Vagina (tissue), 2 donors: ENCODE measurements at regions not wholly inside any gene's neighbourhood (a gene's known extent, or its start where the extent isn't known, plus 50 kb on each side); places are given as distances from the start of the nearest gene placed in this dataset.
"Not testable (repeated sequence)": the region's sequence is repeated elsewhere in the genome, so short reads cannot be mapped to it uniquely, and the experiment has no call there.

Source experiments
- DNase-seq, 2 donors: peaks; one replicate each; pipeline ENCODE4 v3.0.0-alpha.2; 2017; ENCODE audit errors: extremely low spot score in 2 of 2
- H3K27ac ChIP-seq: fragments of 200-600 bp; sonication (generic); one replicate; pipeline ENCODE4 v1.5.1; 2019
- H3K27me3 ChIP-seq: fragments of 200-600 bp; sonication (generic); one replicate; pipeline ENCODE4 v1.5.1; 2019
- H3K36me3 ChIP-seq, 2 donors: fragments of 200-600 bp; sonication (generic); one replicate each; pipeline ENCODE4 v1.5.1; 2017 to 2019
- H3K4me1 ChIP-seq: fragments of 200-600 bp; sonication (generic); one replicate; pipeline ENCODE4 v1.5.1; 2019
- H3K4me3 ChIP-seq, 2 donors: fragments of 200-600 bp; sonication (generic); 1 replicate in 1 of 2; 2 replicates in 1 of 2; pipeline ENCODE4 v1.5.1; 2016 to 2019
- H3K9me3 ChIP-seq: fragments of 200-600 bp; sonication (generic); one replicate; pipeline ENCODE4 v1.5.1; 2019
- CTCF ChIP-seq, 3 experiments: fragments of 450-650 bp in 2 of 3; fragments of 200-600 bp in 1 of 3; sonication (generic) in 1 of 3; IDR thresholded peaks; one replicate each; pipeline ENCODE4 v1.5.1; 2017 to 2019; ENCODE audit warnings: antibody characterized with exemption in 3 of 3, mild to moderate bottlenecking in 2 of 3, moderate library complexity in 2 of 3
- POLR2A ChIP-seq, 2 donors: fragments of 450-650 bp; IDR thresholded peaks; one replicate each; pipeline ENCODE4 v1.6.1; 2017; ENCODE audit warnings: antibody characterized with exemption in 2 of 2, mild to moderate bottlenecking in 2 of 2, moderate library complexity in 2 of 2
- POLR2AphosphoS5 ChIP-seq, 2 donors: sonication (generic); formaldehyde crosslinking; IDR thresholded peaks; one replicate each; pipeline ENCODE4 v1.9.0; 2017; ENCODE audit warnings: antibody characterized with exemption in 2 of 2, mild to moderate bottlenecking in 2 of 2, low read depth in 1 of 2; ENCODE audit not compliant: insufficient read depth in 1 of 2
- intact Hi-C: fragments of 100-400 bp; cut with DNase I; formaldehyde crosslinking; loops from one replicate; pipeline ENCODE4 v1.15.1; 2023

- H3K9me3 ChIP-seq, H3K27ac ChIP-seq, DNase-seq, intact Hi-C loops, H3K4me3 ChIP-seq, H3K27me3 ChIP-seq, H3K36me3 ChIP-seq: not testable (repeated sequence)
- H3K4me1 ChIP-seq: peaks cover 11% of the 10 kb centered on the region
These were observed 71.5 kb downstream of the WSB1 start for GRCh38 chr17:27365329-27365945.

DNA sequence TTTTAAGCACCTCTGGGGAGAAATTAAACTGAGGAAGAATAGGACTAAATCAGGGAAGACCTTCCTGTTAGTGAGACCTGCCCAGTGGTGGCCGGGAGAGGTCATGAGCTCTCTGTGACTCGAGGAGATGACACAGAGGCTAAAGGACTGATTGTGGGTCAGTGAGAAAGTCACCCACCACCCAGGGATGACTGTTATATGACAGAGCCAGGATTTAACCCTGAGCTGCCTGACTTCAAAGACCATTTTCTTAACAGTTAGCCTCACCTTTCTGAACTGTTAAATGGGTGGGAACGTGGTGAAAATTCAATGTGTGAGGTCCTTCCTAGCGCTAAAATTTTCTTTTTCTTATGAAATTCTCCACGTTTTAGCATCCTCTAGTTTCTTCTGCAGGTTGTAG, 72.5 kb downstream of the WSB1 start:
- Histone ChIP-seq H3K36me3 (no peaks in the 10 kb centered on the region), H3K27ac (no peak overlapping the region), H3K9me3 (no peaks in the 10 kb centered on the region), H3K4me1 (peaks cover 11% of the 10 kb centered on the region), H3K27me3 (no peaks in the 10 kb centered on the region), H3K4me3 (no peak overlapping the region)
- no peak for TF ChIP-seq POLR2AphosphoS5 (IDR thresholded peaks at IDR 0.05; ENCODE audit: insufficient read depth in 1 of 2, low read depth in 1 of 2)
- TF ChIP-seq POLR2A (IDR thresholded peaks at IDR 0.05): no peak
- TF ChIP-seq CTCF (IDR thresholded peaks at IDR 0.05): no peak
- intact Hi-C loops: no loop called here
- no peak for DNase-seq

GRCh38 chr17:27367121-27367981, 73.4 kb downstream of the WSB1 start:
- no peak for TF ChIP-seq POLR2A (IDR thresholded peaks at IDR 0.05)
- TF ChIP-seq POLR2AphosphoS5 (IDR thresholded peaks at IDR 0.05; ENCODE audit: insufficient read depth in 1 of 2, low read depth in 1 of 2): no peak
- no peak for TF ChIP-seq CTCF (IDR thresholded peaks at IDR 0.05)
- no peak for DNase-seq
- intact Hi-C loops: no loop called here
- Histone ChIP-seq H3K9me3 (no peaks in the 10 kb centered on the region), H3K4me1 (peaks cover 11% of the 10 kb centered on the region), H3K4me3 (no peak overlapping the region), H3K27me3 (no peaks in the 10 kb centered on the region), H3K27ac (no peak overlapping the region), H3K36me3 (no peaks in the 10 kb centered on the region)

- no peaks in the 10 kb centered on the region for H3K9me3 ChIP-seq
- no peak for DNase-seq
- intact Hi-C loops: no loop called here
- no peak overlapping the region for H3K27ac ChIP-seq
- H3K36me3 ChIP-seq: no peaks in the 10 kb centered on the region
- peaks cover 11% of the 10 kb centered on the region for H3K4me1 ChIP-seq
- H3K4me3 ChIP-seq: no peak overlapping the region
- no peaks in the 10 kb centered on the region for H3K27me3 ChIP-seq
- no peak for TF ChIP-seq POLR2AphosphoS5 (IDR thresholded peaks at IDR 0.05; ENCODE audit: insufficient read depth in 1 of 2, low read depth in 1 of 2)
- no peak for TF ChIP-seq POLR2A (IDR thresholded peaks at IDR 0.05)
- TF ChIP-seq CTCF (IDR thresholded peaks at IDR 0.05): no peak
These were observed 74.4 kb downstream of the WSB1 start for GRCh38 chr17:27368151-27368795.

- intact Hi-C loops: no loop called here
- H3K27me3 ChIP-seq: no peaks in the 10 kb centered on the region
- TF ChIP-seq POLR2A (IDR thresholded peaks at IDR 0.05) (no peak), POLR2AphosphoS5 (IDR thresholded peaks at IDR 0.05; ENCODE audit: insufficient read depth in 1 of 2, low read depth in 1 of 2) (no peak), CTCF (IDR thresholded peaks at IDR 0.05) (no peak)
- H3K9me3 ChIP-seq: no peaks in the 10 kb centered on the region
- H3K36me3 ChIP-seq: no peaks in the 10 kb centered on the region
- DNase-seq: no peak
- H3K27ac ChIP-seq: no peak overlapping the region
- H3K4me1 ChIP-seq: peaks cover 4% of the 10 kb centered on the region
- no peak overlapping the region for H3K4me3 ChIP-seq
These were observed 75.1 kb downstream of the WSB1 start for GRCh38 chr17:27368980-27369379.
